ACHN (cell line): ENCODE measurements at regions not wholly inside any gene's neighbourhood (a gene's known extent, or its start where the extent isn't known, plus 50 kb on each side); places are given as distances from the start of the nearest gene placed in this dataset.
"Not testable (repeated sequence)": the region's sequence is repeated elsewhere in the genome, so short reads cannot be mapped to it uniquely, and the experiment has no call there.

Source experiments
- DNase-seq: peaks from one replicate; pipeline ENCODE4 v3.0.0-alpha.2; 2015
- in situ Hi-C: cut with HindIII; loops from 2 replicates; pipeline ENCODE4 v1.10.0; 2017; ENCODE audit warnings: low sequenced_read_pairs, low pct_ligation_motif_present, low pct_unique_long_range_greater_than_20kb

DNA sequence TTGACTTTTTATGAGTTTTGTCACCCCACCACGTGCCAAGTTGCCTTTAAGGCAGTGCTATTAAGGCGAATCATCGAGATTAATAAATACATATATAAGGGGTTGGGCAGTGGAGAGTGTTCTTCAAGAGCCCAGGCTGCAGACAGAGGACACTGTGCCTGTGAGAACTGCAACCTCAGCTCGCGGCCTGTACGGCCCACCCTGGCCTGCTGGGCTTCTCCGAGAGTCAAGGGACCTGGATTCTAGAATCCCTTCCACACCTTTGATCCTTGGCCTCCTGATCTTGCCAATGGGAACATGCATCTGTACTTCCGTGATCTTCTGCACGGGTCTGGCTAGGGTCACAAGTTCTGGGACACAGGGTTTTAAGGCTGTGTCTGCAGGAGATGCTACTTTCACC is 54.5 kb downstream of the IRX5 start:
- in situ Hi-C loops = no loop called here

DNA sequence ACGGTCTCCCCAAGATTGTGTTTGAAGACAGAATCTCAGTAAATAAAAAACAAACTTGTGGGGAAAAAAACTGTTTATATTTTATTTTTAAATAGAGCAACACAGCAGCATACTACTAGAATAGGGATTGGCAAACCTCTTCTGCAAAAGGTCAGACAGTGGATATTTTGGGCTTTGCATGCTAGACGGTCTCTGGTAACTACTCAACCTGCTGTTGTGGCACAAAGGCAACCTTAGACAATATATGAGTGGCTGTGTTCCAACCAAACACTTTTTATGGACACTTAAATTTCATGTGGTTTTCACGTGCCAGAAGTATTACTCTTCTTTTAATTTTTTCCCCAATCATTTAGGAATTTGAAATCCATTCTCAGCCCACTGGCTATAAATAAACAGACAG is 55.0 kb downstream of the IRX5 start:
- in situ Hi-C loops = no loop called here
- DNase-seq = no peak

More for the DNA sequence above, 54.5 kb downstream of the IRX5 start:
- no peak for DNase-seq

DNA sequence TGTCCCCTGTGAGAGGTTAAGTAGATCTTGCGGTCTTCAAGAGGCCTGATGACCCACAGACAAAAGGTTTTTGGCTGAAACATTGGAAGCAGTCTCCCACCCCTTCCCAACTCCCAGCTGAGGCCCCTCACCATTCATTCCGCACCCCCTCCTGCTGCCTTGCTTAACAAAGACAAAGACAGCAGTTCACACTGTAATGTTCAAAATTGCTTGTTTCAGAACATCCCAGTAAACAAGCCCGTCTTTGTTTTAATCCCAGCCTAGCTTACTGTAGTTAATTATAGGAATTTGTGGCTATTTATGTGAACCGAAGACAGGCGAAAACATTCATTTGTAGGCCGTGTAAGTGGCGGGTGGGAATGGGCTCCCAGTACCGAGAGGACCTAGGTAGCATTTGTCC is 55.7 kb downstream of the IRX5 start:
- DNase-seq = no peak
- in situ Hi-C loops = no loop called here

DNA sequence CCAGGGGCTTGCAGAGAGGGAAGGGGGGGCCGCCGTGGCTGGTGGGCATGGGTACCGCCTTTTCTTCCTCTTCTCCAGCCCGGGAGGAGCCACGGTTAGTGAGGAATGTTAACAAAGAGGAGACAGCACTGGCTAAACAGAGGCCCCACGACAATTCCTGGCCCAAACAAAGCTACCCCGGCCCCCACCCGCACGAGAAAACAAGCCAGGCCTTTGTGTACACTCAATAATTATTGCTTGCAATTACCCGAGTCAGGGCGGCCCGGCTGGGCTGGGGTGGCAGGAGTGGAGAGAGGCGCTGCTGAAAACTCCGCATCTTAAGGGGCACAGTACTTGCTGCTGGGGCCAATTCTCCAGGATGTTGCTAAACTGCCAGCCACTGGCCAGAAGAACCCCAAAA is 56.4 kb downstream of the IRX5 start:
- DNase-seq = no peak
- in situ Hi-C loops = no loop called here

DNA sequence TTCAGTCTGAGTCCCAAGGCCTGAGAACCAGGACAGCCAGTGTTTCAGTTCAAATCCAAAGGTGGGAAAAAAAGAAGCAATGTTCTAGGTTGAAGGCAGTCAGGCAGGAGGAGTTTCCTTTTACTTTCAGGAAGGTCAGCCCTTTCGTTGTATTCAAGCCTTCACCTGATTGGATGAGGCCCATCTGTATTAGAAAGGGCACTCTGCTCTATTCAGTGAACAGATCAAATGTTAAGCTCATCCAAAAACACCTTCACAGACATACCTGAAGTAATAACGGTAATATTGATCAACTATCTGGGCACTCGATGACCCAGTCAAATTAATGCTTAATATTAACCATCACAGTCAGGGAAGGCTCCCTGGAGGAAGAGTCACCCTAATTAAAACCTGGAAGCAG is 60.9 kb downstream of the IRX5 start:
- in situ Hi-C loops = no loop called here
- no peak for DNase-seq

DNA sequence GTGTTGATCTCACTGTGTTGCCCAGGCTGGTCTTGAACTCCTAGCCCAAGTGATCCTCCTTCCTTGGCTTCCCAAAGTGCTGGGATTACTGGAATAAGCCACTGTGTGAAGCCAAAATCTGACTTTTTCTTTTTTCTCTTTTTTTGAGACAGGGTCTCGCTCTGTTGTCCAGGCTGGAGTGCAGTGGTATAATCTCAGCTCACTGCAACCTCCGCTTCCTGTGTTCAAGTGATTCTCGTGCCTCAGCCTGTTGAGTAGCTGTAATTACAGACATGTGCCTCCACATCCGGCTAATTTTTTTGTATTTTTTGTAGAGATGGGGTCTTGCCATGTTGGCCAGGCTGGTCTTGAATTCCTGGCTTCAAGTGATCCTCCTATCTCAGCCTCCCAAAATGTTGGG is 61.3 kb downstream of the IRX5 start:
- DNase-seq, in situ Hi-C loops: not testable (repeated sequence)

DNA sequence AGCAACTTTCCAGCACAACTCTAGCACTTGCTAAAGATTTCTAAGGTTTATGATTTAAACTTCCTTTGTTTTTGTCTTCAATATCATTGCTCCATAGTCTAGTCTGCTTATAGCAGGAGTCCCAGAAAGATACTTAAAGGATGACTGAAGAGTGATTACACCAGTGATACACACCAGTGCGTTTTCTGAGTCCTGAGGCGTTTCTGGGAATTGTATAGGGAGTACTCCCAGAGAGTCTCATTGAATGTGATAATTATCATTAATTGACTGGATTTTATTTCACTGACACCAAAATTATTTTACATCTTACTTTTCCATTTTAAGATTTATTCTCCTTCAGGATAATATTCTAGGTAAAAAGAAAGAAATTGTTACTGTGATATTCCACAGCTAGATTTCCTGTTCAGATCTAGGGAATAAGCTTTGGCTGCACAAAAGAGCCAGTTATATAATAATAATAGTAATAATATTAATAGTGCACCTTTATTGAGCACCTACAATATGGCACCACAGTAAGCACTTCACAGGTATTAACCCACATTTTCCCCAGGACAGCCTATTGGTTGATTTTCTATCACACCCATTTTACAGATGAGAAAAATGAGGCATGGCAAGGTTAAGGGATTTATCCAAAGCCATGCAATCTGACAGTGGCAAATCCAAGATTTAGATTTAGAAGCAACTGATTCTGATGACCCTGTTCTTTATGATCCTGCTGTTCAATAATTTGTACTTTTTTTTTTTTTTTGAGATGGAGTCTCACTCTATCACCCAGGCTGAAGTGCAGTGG is 62.6 kb downstream of the IRX5 start:
- in situ Hi-C loops = no loop called here
- DNase-seq = no peak

DNA sequence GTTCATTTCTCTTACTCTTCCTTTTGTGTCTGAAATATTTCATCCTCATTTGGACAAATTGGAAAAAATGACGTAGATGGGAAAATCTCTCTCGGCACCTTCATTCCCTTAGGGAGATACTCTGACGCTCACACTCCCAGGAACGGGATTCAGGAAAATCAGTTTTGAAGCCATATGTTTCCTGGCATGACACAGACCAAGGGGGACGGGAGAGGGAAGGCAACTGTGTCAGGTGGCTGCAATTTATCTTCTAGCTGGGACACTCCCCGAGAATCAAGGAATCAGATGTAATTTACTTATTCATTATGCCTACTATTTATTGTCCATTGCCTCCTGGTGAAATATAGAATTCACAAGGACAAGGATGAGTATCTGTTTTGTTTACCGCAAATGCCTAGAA is 65.5 kb downstream of the IRX5 start:
- in situ Hi-C loops = no loop called here
- DNase-seq = no peak

DNA sequence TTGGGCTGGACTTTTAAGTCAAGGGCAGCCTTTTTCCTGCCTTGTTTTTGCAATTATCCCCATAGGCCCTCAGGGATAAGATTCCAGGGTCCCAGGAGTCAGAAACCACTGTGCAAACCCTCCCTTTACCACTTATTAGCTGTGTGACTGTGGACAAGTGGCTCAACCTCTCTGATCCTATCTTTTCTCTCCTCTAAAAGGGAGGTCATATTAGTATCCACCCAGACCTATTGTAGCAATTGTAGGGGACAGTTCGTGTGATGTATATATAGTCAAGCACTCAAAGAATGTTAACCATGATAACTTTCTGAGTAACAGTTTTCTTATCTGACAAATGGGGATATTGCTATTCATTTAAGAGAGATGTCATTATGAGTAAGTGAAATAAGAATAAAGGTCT is 68.2 kb downstream of the IRX5 start:
- in situ Hi-C loops = no loop called here
- no peak for DNase-seq

DNA sequence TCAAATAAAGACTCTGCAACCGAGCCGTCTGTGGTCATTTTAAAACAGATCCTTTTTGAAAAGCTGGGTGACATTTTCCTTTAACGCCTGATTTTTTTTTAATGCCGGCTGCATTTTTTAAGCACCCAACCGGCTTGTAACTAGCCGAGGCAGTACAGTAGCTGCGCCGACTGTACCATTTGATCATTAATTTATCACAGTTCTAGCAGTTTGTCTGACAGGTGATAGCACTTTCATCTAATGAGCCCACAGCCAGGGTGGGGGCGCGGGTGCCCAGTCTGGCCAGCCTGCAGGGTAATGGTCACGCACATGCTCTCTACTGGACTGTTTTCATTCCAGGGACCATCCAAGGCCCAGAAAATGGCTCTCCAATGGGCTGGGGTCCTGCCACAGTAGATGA is 68.8 kb downstream of the IRX5 start:
- no peak for DNase-seq
- in situ Hi-C loops = no loop called here

DNA sequence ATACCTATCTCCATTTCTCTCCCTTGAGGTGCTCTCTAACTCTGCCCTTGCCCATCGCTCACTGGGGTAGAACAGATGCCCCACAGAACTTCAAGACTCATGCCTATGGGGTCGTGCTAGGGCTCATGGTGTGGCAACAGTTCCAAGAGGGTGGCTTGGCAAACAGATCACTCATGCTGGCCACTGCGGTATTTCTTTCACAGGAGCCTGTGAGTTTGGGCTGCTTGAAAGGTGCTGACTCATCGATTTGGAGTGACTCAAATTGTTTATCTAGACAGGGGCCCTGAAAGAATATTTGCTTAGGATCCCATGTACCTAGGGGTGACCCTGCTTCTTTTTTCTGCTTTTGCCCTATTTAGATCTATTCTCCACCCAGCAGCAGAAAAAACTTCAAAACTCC is 69.9 kb downstream of the IRX5 start:
- DNase-seq = no peak
- in situ Hi-C loops = no loop called here

DNA sequence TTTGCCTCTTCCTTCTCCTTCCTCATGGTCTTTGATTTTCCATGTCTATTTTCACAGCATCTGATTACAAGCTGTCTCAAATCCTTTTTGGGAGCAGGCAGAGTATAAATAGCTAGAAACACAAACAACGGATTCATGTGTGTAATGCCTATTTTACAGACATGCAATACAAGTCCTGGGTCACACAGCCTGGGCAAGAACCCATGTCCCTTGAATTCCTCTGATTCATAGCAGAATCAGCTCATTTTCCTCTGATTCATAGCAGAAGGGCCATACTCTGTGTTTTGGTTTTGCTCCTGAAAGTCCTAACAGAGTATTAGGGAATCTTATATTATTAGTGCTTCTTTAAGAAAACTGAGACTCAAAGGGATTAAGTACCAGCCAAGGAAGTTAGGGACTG is 71.3 kb downstream of the IRX5 start:
- DNase-seq = no peak
- in situ Hi-C loops = no loop called here

DNA sequence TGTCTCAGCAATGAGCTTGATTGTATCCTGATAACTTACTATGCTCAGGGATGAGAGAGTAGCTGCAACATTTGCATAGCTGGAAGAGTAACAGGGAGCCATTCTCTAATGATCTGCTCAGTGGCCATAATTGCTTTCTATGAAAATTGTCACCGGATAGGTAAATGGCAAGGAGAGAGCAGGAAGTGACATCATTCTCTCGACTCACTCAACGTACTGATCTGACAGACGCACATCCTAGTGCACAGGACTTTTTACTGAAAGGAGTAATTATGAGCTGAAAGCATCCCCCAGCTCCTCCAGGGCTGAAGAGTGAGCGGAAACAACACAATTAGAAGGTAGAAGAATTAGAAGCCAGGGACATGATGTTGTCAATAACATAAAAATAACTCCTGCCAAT is 71.8 kb downstream of the IRX5 start:
- in situ Hi-C loops = no loop called here
- no peak for DNase-seq

DNA sequence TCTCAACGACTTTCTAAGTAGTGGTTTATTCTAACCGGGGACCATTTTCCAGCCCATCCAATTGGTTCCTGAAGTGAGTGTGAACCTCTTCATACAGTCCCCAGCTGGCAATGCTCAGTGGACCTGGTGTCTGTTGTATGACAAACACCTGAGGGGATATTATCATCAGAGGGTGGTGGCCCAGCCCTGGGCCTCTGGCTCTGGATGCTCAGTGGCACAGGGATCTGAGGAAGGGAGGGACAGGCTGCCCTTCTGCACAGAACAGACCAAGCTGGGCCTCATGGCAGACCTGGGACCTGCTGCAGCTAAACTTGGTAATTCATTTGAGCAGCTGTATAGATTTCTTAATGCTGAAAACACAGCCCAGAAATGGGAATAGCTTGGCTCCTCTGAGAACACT is 72.6 kb downstream of the IRX5 start:
- DNase-seq = no peak
- in situ Hi-C loops = no loop called here

DNA sequence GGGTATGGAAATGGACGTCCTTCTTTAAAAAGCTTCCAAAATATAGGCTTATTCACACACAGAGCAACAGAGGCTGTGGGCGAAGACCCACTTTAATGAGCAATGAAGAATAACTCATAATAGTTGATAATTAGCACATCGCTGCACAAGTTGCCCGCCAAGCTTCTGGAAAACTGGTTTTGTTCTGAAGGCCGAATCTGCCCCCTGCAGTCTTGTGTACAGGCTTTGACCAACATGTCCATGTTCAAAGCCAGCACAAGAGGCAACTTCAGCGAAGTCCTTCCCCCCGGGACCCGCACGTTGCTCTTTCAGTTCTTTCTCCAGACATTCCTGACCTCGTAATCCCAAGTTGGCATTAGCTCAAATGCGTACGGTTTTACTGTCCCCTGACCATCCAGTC is 73.3 kb downstream of the IRX5 start:
- in situ Hi-C loops = no loop called here
- DNase-seq = no peak

DNA sequence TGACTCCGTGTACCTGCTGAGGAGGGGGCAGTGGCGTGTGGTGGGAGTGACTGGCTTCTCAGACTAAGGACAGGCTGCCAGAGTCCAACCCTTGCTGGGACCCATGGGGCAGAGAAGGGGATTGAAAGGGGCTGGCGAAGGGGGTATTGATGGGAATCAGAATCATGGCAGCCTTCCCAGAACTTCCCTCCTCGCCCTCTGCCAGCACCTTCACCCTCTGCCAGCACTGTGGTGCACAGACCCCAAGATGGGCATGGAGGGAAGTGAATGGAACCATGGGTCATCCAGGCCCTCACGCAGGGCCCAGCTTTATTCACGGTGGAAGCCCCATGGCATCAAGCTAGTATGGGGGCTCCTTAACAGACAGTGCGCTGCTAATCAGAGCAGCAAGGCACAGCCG is 76.8 kb downstream of the IRX5 start:
- DNase-seq = no peak
- in situ Hi-C loops = no loop called here

DNA sequence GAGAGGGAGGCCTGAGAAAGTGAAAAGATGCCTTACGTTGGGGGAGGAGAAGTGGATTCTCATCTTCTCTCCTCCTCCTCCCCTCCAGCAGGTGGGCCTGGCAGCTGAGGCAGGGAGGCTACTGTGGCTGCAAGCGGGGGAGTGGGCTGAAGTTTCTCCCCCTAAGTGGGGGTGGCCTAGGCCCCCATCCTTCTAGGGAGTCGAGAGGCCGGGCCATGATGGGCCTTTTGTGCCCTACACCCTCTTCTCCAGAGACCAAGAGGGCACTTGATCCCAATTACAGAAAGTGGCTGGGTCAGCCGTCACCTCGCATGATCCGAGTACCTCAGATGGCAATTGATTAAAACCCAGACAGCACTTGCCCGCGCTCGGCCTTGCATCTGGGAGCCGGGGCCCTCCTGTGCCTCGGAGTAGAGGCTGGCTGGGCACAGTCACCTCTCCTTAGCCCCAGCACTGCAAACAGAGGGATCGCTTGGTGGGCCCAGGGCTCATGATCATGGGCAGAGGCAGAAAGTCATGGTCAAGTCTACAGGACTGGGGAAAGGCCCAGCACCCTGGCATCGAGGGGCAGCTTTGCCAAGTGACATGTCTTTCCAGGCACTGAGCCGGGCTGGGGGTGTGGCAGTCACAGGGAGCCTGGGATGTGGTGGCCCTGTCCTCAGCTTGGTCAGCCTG is 78.3 kb downstream of the IRX5 start:
- in situ Hi-C loops = no loop called here

DNA sequence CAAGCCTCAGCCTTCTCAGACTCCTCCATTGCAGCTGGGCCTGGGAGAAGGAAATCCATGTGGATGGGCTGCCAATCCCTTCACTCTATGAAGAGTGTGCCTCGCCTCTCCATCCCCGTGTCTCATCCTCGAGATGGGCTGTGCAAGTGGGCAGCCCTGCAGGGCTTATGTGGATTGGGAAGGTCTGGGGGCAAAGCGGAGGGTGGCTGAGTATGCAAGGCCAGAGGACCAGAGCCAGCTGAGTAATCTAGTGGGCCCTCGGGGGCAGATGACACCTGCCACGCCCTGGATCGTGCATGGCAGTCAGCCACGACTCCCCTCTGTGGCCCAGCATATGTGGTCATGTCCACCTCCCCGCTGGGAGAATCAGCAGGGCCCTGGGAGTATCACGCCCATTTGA is 78.9 kb downstream of the IRX5 start:
- in situ Hi-C loops = no loop called here
- DNase-seq = no peak

More for the DNA sequence above, 78.3 kb downstream of the IRX5 start:
- DNase-seq = no peak

DNA sequence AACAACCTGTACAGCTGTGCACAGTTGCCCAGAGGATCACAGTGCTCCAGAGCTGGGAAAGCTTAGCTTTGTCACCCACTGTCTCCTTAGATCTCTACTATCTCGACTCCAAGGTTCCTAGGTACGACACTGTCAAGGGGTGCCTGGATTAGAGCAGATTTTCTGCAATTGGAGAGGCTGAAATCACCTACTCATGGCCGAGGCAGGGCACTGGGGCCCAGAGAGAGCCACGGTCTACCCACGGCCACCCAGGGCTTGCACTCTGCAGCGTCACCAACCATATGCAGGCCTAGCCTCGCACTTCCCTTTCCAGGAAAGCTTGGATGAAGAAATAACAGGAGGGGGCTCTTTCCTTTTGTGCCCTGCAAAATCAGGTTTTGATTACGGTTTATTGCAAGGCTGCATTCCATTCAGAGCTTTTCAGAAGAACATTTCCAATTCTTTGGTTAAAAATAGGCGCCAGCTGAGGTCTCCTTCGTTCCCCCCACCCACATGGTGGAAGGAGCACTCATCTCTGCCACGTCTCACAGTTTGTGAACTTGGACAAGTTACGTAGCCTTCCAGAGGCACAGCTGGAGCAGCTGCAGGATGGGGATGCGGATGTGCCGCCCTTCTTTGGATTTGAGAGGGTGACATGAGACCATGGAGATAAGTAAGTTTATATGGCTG is 80.0 kb downstream of the IRX5 start:
- in situ Hi-C loops = no loop called here

DNA sequence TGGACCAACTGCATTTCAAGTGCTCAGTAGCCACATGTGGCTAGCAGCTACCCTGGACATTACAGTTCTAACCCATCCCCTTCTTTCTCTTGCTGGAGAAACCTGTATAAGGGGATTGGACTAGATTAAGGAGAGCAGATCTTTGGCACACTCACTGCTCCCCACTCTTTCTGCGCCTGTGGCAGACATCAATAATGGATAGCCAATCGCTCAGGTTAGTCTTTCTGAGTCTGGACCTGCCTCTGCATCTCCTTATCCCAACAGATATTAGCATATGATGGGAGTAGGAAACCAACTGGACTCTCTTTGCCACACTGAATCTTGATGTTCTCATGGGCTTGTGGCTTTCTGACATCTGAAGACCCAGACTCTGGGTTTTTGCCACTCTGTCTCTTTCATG is 81.7 kb downstream of the IRX5 start:
- in situ Hi-C loops = no loop called here
- no peak for DNase-seq

More for the DNA sequence above, 80.0 kb downstream of the IRX5 start:
- DNase-seq = no peak
